Prostate gland (tissue), 2 donors: ENCODE measurements at regions not wholly inside any gene's neighbourhood (a gene's known extent, or its start where the extent isn't known, plus 50 kb on each side); places are given as distances from the start of the nearest gene placed in this dataset.

Experiments used
- DNase-seq: peaks from one replicate; pipeline ENCODE4 v3.0.0-alpha.2; 2019; ENCODE audit warnings: low spot score
- H3K27ac ChIP-seq, 2 donors: fragments of 200-600 bp; sonication (generic); 2 replicates each; pipeline ENCODE4 v1.5.1; 2017 to 2019
- H3K27me3 ChIP-seq: fragments of 200-600 bp; sonication (generic); replicated peaks from 2 replicates; pipeline ENCODE4 v1.5.1; 2019; ENCODE audit not compliant: insufficient read depth
- H3K36me3 ChIP-seq, 2 donors: fragments of 200-600 bp; sonication (generic); 1 replicate in 1 of 2; 2 replicates in 1 of 2; pipeline versions ENCODE4 v1.5.1 to v1.8.1; 2017 to 2019
- H3K4me1 ChIP-seq: fragments of 200-600 bp; sonication (generic); replicated peaks from 2 replicates; pipeline ENCODE4 v1.5.1; 2019
- H3K4me3 ChIP-seq, 2 donors: fragments of 200-600 bp; sonication (generic); 2 replicates each; pipeline ENCODE4 v1.5.1; 2017 to 2019
- H3K9me3 ChIP-seq: fragments of 200-600 bp; sonication (generic); 2 replicates; pipeline ENCODE4 v1.5.1; 2017
- POLR2A ChIP-seq: fragments of 450-650 bp; IDR thresholded peaks from one replicate; pipeline ENCODE4 v1.6.1; 2016; ENCODE audit warnings: antibody characterized with exemption, mild to moderate bottlenecking
- POLR2AphosphoS5 ChIP-seq: sonication (generic); formaldehyde crosslinking; IDR thresholded peaks from one replicate; pipeline ENCODE4 v1.6.1; 2017; ENCODE audit warnings: antibody characterized with exemption
- WGBS: methylation state at CpG from one replicate; pipeline ENCODE4 v1.1.5; 2018; 5-methylcytosine and 5-hydroxymethylcytosine counted together
- intact Hi-C: fragments of 100-400 bp; cut with DNase I; formaldehyde crosslinking; loops from one replicate; pipeline ENCODE4 v1.14.2; 2022
- TF ChIP-seq, protein P1 (sequence below), 4 experiments: fragments of 200-600 bp in 2 of 4; fragments of 450-650 bp in 2 of 4; sonication (generic) in 2 of 4; IDR thresholded peaks; 1 replicate in 3 of 4; 2 replicates in 1 of 4; pipeline ENCODE4 v1.5.1; 2016 to 2019; ENCODE audit warnings: antibody characterized with exemption in 4 of 4, mild to moderate bottlenecking in 2 of 4, moderate library complexity in 2 of 4

DNA sequence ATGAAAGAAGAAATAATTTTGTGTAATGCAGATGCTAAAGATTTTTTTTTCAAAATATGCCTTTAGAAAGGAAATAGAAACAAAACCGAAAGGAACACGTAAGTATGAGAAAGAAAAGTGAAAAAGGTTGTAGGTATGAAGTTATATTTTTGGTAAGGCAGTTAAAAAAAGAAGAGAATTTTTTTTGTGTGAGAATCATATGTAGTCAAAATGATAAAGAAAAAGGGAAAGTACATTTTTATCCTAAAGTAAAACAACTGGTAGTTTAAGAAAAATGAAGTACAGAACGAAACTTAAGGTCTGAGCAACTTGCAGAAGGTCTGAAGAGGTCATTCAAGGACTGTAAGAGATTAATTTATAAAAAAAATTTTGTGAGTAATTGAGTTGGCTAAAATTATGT, 164.0 kb upstream of the TRAM1L1 start:
- TF ChIP-seq, protein P1, sequence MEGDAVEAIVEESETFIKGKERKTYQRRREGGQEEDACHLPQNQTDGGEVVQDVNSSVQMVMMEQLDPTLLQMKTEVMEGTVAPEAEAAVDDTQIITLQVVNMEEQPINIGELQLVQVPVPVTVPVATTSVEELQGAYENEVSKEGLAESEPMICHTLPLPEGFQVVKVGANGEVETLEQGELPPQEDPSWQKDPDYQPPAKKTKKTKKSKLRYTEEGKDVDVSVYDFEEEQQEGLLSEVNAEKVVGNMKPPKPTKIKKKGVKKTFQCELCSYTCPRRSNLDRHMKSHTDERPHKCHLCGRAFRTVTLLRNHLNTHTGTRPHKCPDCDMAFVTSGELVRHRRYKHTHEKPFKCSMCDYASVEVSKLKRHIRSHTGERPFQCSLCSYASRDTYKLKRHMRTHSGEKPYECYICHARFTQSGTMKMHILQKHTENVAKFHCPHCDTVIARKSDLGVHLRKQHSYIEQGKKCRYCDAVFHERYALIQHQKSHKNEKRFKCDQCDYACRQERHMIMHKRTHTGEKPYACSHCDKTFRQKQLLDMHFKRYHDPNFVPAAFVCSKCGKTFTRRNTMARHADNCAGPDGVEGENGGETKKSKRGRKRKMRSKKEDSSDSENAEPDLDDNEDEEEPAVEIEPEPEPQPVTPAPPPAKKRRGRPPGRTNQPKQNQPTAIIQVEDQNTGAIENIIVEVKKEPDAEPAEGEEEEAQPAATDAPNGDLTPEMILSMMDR (IDR thresholded peaks at IDR 0.05), result no peak
- TF ChIP-seq POLR2AphosphoS5 (no peak), POLR2A (no peak)
- 87% methylated on average over 3 of the region's 3 CpGs for WGBS
- intact Hi-C loops, result no loop called here
- Histone ChIP-seq H3K27me3 (no peaks in the 10 kb centered on the region), H3K9me3 (no peaks in the 10 kb centered on the region), H3K4me1 (no peaks in the 10 kb centered on the region), H3K4me3 (no peak overlapping the region), H3K36me3 (no peaks in the 10 kb centered on the region), H3K27ac (no peak overlapping the region)
- DNase-seq, result no peak

DNA sequence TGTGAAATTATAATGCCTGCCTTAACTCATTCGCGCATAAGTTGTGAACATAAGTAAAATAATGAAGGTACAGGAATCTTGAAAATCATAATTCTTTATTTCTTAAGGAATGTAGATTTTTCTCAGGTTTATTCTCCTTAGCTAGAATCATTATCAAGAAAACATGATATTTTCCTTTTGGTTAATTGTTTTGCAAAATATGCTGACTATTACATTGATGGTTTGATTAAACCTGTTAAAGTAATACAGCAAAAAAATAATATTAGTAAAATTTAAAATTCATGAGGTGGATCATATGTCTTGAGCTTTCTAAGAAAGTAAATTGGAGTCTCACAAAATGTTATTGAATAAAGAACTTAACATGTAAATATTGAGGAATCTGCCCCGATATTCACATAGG, 178.7 kb upstream of the TRAM1L1 start:
- intact Hi-C loops, result no loop called here
- no peaks in the 10 kb centered on the region for H3K9me3 ChIP-seq

DNA sequence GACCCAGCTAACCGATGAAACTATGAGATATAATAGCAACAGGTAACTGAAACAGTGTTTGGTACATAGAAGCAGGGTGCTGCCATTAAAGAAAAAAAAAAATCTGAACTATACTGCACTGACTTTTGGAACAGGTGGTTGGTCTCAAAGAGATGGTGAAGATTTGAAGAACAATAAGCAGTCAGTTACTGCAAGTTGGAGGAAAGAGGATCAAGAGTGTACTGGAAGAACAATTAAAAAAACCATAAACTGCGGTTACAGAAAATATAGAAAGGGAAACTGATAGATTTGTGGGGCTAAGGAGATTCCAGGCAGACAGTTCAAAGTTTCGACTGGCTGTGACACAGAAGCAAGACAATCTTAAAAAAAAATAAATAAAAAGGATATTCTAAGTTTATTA, 181.9 kb upstream of the TRAM1L1 start:
- no peak for DNase-seq
- no peaks in the 10 kb centered on the region for H3K9me3 ChIP-seq
- no peaks in the 10 kb centered on the region for H3K27me3 ChIP-seq
- no peaks in the 10 kb centered on the region for H3K36me3 ChIP-seq
- H3K4me3 ChIP-seq, result no peak overlapping the region
- TF ChIP-seq POLR2AphosphoS5 (no peak), POLR2A (no peak)
- TF ChIP-seq, protein P1 (IDR thresholded peaks at IDR 0.05), result no peak
- intact Hi-C loops, result no loop called here
- H3K4me1 ChIP-seq, result no peaks in the 10 kb centered on the region
- no peak overlapping the region for H3K27ac ChIP-seq
- 55% methylated on average over 3 of the region's 3 CpGs for WGBS

More for the DNA sequence above, 178.7 kb upstream of the TRAM1L1 start:
- TF ChIP-seq POLR2AphosphoS5 (no peak), POLR2A (no peak)
- TF ChIP-seq, protein P1 (IDR thresholded peaks at IDR 0.05), result no peak
- H3K4me1 ChIP-seq, result no peaks in the 10 kb centered on the region
- no peaks in the 10 kb centered on the region for H3K36me3 ChIP-seq
- WGBS, result 98% methylated on average over 3 of the region's 3 CpGs
- H3K27me3 ChIP-seq, result no peaks in the 10 kb centered on the region
- no peak for DNase-seq
- no peak overlapping the region for H3K27ac ChIP-seq
- no peak overlapping the region for H3K4me3 ChIP-seq

DNA sequence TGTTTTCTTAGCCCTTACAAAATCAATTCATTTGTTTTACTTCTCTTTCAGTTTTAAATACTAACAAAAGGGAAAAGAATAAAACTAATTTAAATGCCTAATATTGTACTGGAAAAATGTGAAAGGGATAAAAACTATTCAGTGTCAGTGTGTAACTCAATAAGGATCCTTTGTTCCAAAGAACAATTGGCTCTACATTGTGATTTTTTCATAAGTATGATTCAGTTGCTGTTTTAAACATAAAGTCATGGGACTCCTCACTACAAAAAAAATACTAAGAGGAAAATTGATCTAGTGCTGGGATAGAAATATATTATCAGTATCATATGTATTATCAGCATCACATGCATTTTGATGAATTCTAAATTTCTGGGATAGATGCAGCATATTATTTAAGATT, 199.4 kb upstream of the TRAM1L1 start:
- TF ChIP-seq POLR2AphosphoS5 (no peak), POLR2A (no peak)
- TF ChIP-seq, protein P1 (IDR thresholded peaks at IDR 0.05), result no peak
- H3K4me1 ChIP-seq, result no peaks in the 10 kb centered on the region
- H3K27ac ChIP-seq, result no peak overlapping the region
- no peaks in the 10 kb centered on the region for H3K27me3 ChIP-seq
- no peaks in the 10 kb centered on the region for H3K9me3 ChIP-seq
- H3K4me3 ChIP-seq, result no peak overlapping the region
- DNase-seq, result no peak
- intact Hi-C loops, result no loop called here
- no peaks in the 10 kb centered on the region for H3K36me3 ChIP-seq

DNA sequence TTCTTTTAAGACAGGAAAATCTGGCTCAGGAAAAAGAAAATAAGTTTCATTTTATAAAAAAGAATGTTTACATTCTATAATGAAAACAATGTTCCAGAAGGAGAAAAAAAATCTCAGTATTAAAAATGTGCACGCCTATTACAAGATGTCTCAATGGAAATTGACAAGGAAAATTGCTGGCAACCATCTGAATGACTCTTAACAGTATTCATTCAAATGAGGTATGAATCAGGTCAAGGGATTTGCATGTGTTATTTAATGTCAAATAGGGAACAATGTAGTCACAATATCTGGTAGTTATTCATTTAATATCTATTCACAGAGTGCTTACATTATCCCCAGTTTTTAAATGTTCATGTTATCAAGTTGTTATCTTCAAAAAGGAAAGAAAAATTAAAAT, 208.4 kb upstream of the TRAM1L1 start:
- Histone ChIP-seq H3K4me3 (no peak overlapping the region), H3K27me3 (no peaks in the 10 kb centered on the region), H3K36me3 (no peaks in the 10 kb centered on the region), H3K9me3 (no peaks in the 10 kb centered on the region), H3K27ac (no peak overlapping the region), H3K4me1 (no peaks in the 10 kb centered on the region)
- no peak for TF ChIP-seq POLR2A
- TF ChIP-seq, protein P1 (IDR thresholded peaks at IDR 0.05), result no peak
- TF ChIP-seq POLR2AphosphoS5, result no peak
- WGBS, result 78% methylated on average over 1 of the region's 1 CpG
- intact Hi-C loops, result no loop called here
- DNase-seq, result no peak
